SKM-1 (cell line): ENCODE measurements at regions not wholly inside any gene's neighbourhood (a gene's known extent, or its start where the extent isn't known, plus 50 kb on each side); places are given as distances from the start of the nearest gene placed in this dataset.

Source experiments
- DNase-seq: peaks from one replicate; lab custom pipeline; 2025; ENCODE audit not compliant: unreplicated experiment; lab: John Stamatoyannopoulos, UW

DNA sequence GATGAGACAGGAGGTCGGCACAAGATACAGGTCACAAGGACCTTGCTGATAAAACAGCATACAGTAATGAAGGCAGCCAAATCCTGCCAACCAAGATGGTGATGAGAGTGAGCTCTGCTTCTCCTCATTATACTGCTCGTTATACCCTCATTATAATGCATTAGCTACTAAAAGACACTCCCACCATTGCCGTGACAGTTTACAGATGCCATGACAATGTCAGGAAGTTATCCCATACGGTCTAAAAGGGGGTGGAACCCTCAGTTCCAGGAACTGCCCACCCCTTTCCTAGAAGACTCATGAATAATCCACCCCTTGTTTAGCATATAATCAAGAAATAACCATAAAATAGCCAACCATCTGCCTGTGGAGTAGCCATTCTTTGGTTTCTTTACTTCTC, 224.2 kb downstream of the RBM43 start:
- no peak for DNase-seq

DNA sequence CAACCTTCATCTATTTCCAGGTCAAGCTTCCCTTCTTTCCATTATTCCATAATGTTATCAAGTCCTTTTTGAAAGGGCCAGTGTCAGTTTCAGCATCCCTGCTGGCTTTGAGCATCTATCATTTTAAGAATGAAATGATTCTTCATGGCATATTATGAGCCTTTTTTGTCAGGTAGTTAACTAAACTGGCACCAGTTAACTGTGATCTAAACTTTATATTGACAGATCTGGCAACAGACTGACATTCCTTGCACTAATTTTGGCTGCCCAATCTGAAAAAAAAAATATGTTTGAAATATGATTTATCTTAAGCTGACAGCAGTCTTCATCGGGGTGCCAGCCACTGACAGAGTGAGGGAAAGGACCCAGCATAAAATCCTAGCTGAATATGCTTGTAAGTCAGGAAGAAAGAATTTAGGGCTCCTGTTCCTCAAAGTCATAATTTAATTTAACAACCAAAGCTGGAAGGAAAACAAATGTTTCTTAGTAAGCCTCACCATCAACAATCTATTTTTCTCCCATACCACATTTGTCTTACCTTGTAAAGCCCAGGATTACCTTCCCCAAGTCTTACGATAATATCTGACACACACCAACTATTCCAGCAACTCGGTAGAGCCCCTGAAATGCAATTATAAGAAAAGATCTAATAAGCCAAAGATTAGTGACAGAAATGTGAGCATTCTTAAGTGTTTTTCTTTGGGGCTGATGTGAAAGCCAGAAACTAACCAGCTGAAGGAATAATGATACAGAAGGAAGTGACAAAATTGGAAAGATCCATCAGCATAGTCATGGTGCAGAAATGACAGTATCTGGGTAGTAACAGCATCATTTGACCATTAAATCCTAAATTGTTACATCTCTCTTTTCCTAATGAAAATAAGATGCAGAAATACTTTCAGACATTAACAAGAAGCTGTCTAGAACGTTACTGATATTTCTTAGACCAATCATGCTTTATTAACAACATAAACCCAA, 228.1 kb downstream of the RBM43 start:
- no peak for DNase-seq

DNA sequence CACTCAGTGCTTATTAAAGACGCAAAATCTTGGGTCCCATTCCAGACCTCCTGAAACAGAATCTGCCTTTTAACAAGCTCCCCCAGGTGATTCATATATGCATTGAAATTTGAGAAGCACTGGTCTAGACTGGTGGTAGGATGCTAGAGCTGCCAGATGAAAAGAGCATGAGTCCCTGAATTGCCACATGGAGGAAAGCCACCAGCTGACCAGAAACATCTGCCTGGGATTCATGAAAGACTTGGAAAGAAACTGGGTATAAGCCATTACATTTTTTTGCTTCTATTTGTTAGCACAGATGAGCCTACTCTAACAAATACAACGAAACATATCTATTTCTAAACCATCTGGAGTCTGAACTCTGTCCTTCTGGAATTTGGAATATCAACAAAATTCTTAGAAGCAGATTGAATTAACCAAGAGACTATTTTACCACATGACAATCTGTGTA, 228.9 kb downstream of the RBM43 start:
- no peak for DNase-seq

DNA sequence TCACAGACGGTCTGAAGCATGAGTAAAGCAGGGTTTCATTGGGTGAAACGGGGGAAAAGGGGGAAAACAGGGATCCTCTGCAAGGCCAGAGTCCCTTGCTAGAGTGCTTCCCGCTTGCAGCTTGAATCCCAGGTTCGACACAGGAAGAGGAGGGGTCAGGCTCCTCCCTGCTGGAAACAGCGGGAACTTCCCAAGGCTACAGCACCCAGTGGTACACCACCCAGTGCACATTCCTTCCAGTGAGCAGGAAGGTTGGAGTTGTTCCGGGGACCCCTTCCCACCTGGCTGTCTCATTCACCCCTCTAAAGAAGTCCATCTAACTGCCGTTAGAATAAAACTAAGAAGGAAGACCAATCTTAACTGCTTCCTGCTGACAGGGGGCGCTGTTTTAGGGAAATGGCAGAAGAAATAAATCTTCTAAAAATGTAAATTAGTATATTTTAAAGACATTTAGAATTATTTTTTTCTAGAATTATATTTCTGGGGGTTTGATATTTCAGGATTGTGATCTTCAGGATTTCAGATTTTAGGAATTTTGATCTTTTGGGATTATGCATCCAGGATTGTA, 230.9 kb downstream of the RBM43 start:
- DNase-seq: no peak

DNA sequence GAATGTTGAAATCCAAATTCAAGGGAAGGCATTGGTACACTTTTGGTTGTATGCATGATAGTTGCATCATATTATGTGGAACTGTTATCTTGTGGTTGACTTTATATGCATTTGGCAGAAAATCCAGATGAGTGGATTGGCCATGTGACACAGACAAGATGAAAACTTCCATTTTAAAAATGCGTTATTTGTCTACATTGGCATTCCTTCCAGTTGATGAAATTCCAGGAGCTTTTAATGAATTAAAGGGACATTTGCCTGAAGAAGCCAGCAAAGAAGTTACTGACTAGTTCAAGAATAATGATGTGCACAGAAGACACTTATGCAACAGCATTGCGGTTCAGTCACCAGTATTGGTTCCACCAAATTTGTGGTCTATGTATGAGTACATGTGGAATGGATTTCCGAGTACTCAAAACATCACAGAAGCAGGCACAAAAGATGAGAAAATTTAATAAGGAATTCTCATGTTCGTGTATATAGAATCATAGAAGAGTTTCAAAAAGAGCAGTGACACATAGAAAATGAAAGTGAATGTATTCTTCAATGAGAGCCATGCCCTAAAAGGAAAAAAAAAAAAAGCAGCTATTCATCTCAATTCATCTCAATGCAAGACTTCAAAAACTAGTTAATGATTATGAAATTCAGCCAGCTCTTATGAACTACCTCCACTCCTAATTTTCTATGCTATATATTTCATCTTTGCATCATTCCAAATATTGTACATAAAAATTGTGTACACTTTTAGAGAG, 232.1 kb downstream of the RBM43 start:
- no peak for DNase-seq

- DNase-seq: no peak
Measured at GRCh38 chr2:151028691-151029176, 232.9 kb downstream of the RBM43 start.

DNA sequence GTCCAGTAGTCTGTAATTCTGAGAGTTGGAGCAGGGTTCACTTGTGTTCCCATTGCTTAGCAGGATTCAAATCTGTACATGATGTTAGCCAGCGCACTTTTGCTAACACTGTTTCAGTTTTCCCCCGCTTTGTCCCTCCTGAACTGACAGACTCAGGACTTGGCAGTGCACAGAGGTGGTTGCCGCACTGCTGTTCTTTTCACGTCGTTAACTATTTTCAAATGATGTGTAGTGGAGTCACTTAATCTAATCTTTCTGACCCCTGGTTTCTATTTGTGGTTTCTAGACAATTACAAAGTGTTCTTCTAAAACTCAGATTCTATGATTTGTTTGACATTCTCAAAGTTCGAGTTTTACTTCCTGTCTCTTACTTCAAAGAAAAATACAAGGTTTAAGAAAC, 234.5 kb downstream of the RBM43 start:
- no peak for DNase-seq

DNA sequence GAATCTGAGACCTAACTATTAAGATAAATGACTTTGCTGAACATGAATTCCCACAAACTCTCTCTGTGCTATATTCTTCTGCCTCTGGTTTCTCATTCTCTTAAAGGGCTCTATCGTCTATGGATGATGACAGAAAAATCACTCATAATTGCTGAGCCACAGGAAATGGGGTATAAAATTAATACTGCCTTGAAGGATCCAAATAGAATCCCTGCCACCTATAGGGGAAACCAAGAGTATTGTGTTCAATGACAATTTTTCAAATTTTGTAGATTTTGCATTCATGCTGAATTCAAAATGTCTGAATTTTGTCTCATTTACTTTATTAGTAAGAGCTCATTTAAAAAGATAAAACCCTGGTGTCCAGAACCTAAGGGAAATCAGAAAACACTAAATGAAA, 235.8 kb downstream of the RBM43 start:
- DNase-seq: no peak

- DNase-seq: no peak
Measured at GRCh38 chr2:151024696-151025251, 236.9 kb downstream of the RBM43 start.

DNA sequence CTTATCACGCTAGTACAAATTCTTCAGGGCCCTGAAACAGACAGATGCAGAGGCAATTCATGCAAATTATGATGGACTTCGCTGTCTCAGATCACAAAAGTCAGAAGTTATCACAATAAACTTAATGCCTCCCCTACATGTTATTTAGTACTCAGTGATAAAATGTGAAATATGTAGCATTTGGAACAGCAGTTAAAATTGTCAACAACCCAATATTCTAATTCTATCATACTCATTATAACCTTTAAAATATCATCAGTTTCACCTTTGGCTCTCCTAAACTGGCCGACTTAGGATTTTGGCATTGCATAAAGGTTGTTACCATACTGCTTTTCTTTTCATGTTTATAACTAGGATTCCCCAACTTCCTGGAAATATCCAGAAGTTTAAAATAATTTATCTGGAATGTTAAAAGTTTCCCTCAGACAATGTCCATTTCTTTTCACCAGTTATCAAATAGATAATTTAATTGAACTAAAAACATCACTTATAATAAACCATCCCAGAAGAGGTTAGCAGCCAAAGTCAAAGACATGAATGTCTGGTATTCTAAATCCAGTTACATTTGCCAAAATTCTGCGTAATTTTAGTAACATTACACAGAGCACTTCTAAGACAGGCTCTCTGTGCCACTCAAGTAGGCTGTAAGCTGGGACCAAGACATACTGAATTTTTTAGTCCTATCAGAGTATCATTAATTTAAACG, 239.8 kb downstream of the RBM43 start:
- DNase-seq: no peak

DNA sequence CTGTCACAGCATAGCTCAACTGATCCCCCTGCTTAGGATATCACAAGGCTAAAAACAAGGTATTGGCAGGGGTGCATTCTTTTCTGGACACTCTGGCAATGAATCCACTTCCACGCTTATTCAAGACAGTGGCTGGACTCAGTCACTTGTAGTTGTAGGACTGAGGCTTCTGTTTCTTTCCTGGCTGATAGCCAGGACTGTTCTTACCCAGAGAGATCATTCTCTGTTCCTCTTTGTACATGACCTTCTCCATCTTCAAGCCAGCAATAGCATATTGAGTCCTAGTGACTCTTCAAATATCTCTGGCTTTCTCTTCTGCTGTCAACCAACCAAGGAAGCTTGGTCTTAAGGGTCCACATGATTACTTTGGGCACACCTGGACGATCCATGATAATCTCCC, 241.3 kb downstream of the RBM43 start:
- no peak for DNase-seq

DNA sequence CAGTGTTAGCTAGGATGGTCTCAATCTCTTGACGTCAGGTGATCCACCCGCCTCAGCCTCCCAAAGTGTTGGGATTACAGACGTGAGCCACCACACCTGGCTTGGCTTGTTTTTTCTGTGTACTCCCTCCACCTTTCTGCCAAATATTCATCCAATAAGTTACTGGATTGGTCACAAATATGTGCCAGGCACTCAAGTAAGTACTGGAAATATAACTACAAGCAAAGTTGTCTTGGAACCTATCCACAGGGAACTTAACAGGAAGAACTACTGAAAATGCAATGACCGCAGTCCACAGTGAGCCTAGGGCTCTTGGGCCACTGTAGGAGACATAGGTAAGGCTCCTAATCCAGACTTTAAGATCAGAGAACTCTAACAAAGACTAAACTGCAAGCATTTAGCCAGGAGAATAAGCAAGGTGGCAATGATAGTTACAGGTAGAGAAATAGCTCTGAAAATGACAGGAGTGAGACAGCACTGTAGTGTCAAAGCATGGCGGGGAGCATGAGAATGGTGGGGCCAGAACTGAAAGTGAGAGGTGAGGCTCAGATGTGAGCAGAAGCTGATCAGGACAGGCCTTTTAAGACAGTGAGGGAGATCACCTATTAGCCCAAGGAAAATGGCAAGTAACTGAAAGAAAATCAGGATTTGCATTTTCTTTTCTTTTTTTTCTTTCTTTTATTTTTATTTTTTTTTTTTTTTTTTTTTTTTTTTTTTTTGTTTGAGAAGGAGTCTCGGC, 252.1 kb downstream of the RBM43 start:
- no peak for DNase-seq

- no peak for DNase-seq
Measured at GRCh38 chr2:151007365-151007764, 254.3 kb downstream of the RBM43 start.

- DNase-seq: no peak
Measured at GRCh38 chr2:151002959-151003600, 258.6 kb downstream of the RBM43 start.

DNA sequence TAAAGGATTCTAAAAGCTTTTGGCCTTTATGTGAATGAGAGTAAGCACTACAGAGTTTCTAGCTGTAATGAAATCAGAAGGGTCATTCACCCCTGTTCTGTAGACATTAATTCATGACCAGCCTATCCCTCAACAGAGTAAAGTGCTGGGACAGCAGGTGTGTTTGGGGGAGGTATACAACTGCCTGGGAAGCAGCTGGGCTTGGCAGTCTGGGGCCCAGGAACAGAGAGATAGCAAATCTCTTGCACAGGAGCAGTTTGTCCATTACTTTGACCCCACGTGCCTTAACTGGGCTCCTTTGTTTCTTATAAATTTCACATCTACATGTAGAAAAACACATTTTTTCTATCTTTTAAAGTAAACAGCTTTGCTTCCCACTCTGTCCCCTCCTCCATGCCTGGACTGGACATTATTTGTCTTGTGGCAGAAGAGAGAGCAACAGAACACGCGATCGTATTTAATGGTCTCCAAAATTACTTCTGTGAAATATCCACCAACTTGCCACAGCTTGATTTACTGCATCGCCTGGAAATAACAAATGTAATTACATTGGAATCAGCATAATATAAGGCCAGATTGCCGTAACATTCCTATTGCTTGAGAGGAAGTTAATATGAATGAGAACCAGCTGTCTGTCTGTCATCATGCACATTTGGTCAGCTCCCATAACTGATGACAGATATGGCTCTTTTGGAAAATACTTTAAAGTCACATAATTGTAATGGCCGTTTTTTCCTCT, 263.8 kb downstream of the RBM43 start:
- no peak for DNase-seq

- no peak for DNase-seq
Measured at GRCh38 chr2:150997066-150997465, 264.6 kb downstream of the RBM43 start.

DNA sequence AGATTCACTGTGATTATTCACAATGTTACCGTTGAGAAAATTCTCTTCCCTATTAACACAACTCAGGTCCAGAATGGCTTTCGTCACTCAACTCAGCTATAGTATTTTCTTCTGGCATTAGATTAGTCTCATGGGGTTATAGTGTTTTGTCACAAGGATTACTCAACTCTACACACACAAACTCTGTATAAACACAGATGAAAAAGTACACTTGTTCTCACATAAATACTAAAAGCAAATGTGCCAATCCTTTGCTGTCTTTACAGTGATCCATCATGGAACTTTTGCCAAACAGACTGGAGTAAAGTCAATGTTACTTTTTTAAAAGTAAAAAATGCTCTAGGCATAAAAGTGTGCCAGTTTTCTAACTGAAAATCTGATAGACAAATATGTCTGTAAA, 267.6 kb downstream of the RBM43 start:
- DNase-seq: no peak

DNA sequence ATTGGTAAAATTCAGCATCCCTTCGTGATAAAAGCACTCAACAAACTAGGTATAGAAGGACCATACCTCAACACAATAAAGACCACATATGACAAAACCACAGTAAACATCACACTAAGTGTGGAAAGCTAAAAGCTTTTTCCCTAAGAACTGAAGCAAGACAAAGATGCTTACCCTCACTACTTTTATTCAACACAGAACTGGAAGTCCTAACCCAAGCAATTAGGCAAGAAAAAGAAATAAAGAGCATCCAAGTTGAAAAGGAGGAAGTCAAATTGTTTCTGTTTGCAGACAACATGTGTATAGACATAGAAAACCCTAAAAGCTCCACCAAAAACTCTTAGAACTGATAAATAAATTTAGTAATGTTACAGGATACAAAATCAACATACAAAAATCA, 271.7 kb downstream of the RBM43 start:
- no peak for DNase-seq

DNA sequence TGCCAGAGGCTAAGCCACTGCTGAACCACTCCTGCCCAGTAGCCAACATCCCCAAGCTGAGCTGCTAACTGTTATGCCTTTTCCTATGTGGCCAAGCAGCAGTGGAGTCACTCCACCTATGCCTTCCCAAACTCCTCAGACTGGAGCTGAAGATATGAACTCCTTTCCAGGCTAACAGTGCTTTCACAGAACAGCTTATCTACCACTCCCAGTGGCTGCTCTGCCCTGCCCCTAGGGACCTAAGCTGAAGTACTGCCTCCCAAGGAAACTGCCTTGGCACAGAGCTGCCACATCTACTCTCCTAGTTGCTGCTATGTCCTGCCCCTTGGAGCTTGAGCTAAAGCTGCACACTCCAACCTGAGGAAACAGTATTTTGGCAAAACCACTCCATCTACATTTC, 275.9 kb downstream of the RBM43 start:
- no peak for DNase-seq
